Mucosa of descending colon (tissue), 3 donors: ENCODE measurements at regions not wholly inside any gene's neighbourhood (a gene's known extent, or its start where the extent isn't known, plus 50 kb on each side); places are given as distances from the start of the nearest gene placed in this dataset.

ENCODE experiments used
- ATAC-seq: fragments of 200-7000 bp; cut with Tn5 transposase; one replicate; pipeline ENCODE4 v1.9.1; 2020; ENCODE audit warnings: mild to moderate bottlenecking, moderate library complexity
- DNase-seq, 3 donors: peaks; one replicate each; pipeline ENCODE4 v3.0.0-alpha.2; 2020
- H3K36me3 ChIP-seq: fragments of 200-600 bp; one replicate; pipeline ENCODE4 v1.8.0; 2021; ENCODE audit warnings: low read depth, mild to moderate bottlenecking
- H3K4me1 ChIP-seq: fragments of 200-600 bp; one replicate; pipeline ENCODE4 v1.8.0; 2021; ENCODE audit warnings: low read depth, mild to moderate bottlenecking
- H3K4me3 ChIP-seq: fragments of 200-600 bp; one replicate; pipeline ENCODE4 v1.8.0; 2021; ENCODE audit warnings: mild to moderate bottlenecking
- H3K9me3 ChIP-seq: fragments of 200-600 bp; one replicate; pipeline ENCODE4 v1.8.0; 2021; ENCODE audit warnings: mild to moderate bottlenecking
- intact Hi-C, 2 donors: fragments of 100-400 bp; cut with DNase I in 1 of 2; cut with micrococcal nuclease in 1 of 2; formaldehyde crosslinking; loops; one replicate each; pipeline versions ENCODE4 v1.11.0 to v1.11.1; 2022; cut with DNase I, micrococcal nuclease
- TF ChIP-seq, protein P1 (sequence below): fragments of 200-600 bp; IDR thresholded peaks from one replicate; pipeline ENCODE4 v1.8.0; 2022; ENCODE audit warnings: antibody characterized with exemption, mild to moderate bottlenecking
- donor health status: DM: no; HTN: no; CAD: no; lungs with moderate emphysema.
- donor health status: DM: no; HTN: no; CAD: no.
- donor health status: DM: no; HTN: yes; CAD: no.

- DNase-seq (no peak), ATAC-seq (no peak)
- TF ChIP-seq, protein P1, sequence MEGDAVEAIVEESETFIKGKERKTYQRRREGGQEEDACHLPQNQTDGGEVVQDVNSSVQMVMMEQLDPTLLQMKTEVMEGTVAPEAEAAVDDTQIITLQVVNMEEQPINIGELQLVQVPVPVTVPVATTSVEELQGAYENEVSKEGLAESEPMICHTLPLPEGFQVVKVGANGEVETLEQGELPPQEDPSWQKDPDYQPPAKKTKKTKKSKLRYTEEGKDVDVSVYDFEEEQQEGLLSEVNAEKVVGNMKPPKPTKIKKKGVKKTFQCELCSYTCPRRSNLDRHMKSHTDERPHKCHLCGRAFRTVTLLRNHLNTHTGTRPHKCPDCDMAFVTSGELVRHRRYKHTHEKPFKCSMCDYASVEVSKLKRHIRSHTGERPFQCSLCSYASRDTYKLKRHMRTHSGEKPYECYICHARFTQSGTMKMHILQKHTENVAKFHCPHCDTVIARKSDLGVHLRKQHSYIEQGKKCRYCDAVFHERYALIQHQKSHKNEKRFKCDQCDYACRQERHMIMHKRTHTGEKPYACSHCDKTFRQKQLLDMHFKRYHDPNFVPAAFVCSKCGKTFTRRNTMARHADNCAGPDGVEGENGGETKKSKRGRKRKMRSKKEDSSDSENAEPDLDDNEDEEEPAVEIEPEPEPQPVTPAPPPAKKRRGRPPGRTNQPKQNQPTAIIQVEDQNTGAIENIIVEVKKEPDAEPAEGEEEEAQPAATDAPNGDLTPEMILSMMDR = no peak
- H3K36me3 ChIP-seq = no peaks in the 10 kb centered on the region
- intact Hi-C loops = no loop called here
- no peaks in the 10 kb centered on the region for H3K9me3 ChIP-seq
- H3K4me3 ChIP-seq = no peak overlapping the region
- H3K4me1 ChIP-seq = peaks cover 4% of the 10 kb centered on the region
Measured at GRCh38 chr1:56300836-56301235, 278.5 kb downstream of the PLPP3 start.

- intact Hi-C loops = no loop called here
- no peak for ATAC-seq
Measured at GRCh38 chr1:56298866-56299265, 280.5 kb downstream of the PLPP3 start.

DNA sequence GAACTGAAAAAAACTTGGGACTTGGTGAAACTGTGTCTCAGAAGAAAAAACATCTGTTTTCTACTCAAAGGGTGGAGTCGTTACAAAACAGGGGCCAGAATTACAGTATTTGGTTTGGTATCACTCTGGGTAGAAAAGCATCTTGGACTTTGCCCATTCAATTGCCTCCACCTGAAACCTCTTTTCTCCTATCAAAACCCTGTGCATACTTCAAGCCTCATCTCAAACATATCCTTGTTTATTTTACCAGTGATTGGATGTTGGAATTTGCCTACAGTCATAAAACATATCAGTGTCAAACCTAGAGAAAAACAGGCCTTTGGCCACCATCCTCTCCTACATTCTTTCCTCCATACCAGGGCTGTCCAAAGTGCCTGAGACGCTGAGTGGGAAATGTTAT is 281.5 kb downstream of the PLPP3 start:
- intact Hi-C loops = no loop called here
- Histone ChIP-seq H3K9me3 (no peaks in the 10 kb centered on the region), H3K4me1 (peaks cover 4% of the 10 kb centered on the region), H3K36me3 (no peaks in the 10 kb centered on the region), H3K4me3 (no peak overlapping the region)
- DNase-seq = no peak
- peak; percentile 62 for ATAC-seq
- TF ChIP-seq, protein P1 = no peak

More at GRCh38 chr1:56298866-56299265, 280.5 kb downstream of the PLPP3 start:
- DNase-seq = no peak
- TF ChIP-seq, protein P1 = no peak
- H3K4me3 ChIP-seq = no peak overlapping the region
- no peaks in the 10 kb centered on the region for H3K36me3 ChIP-seq
- H3K4me1 ChIP-seq = peaks cover 4% of the 10 kb centered on the region
- no peaks in the 10 kb centered on the region for H3K9me3 ChIP-seq

DNA sequence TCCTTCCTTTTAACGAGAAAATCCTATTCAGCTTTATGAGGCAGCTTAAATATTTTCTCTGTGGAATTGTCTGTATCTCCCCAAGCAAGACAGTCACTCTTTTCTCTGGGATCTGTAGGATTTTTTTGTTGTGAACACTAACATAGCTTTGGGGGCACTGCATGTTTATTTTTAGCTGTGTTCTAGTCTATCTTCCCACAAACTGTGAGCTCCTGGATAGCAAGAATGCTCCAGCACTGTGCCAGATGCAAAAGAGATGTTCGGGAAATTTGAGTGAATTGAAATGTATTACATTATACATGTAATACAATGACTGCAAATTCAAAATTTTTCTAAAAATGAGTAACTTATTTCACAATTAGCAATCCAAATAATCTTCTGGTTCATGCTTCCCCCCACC is 282.2 kb downstream of the PLPP3 start:
- TF ChIP-seq, protein P1 = no peak
- Histone ChIP-seq H3K4me1 (peaks cover 4% of the 10 kb centered on the region), H3K4me3 (no peak overlapping the region), H3K9me3 (no peaks in the 10 kb centered on the region), H3K36me3 (no peaks in the 10 kb centered on the region)
- no peak for DNase-seq
- intact Hi-C loops = no loop called here
- ATAC-seq = no peak

DNA sequence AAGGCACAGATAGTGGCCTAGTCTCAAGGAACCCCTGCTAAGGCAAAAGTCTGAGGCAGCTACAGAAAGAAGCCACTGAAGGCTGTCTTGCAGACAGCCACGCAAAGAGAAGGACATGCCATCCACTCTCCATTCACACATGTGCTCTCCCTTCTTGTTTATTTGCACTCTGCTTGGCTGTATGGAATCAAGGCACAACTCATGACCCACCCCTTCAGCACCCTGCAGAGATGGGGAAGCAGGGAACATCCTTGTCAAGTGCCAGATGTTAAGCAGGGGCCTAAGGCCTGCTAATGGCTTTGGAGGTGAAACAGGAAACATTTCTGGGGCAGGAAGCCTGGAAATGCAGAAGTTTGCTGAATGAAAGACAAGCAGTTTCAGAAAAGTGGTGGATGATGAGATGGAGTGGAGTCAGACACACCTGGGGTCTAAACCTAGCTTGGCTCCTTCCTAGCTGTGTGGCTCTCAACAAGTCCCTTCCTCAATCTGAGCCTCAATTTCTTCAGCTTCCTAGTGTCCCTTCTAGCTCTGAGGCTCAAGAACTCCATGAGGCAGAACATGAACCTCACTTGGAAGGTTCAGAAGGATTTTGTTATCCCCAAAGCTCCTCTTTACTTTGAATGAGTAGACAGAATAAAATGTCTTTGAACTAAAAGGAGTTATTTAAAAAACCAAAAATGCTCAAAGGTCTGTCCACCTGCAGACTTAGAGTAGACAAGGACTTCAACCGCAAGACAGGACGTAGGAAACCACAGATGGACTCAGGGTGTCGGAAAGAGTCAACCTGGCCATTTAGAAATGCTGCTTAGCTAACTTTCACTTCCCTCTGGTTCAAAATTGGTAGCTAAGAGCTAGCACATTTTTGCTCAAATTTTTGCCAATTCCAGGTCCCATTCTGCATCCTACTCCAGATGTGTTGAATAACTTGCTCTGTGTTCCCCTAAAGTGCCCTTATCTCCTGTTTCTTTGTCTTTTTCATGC is 283.1 kb downstream of the PLPP3 start:
- Histone ChIP-seq H3K4me1 (peaks cover 4% of the 10 kb centered on the region), H3K4me3 (no peak overlapping the region), H3K36me3 (no peaks in the 10 kb centered on the region), H3K9me3 (no peaks in the 10 kb centered on the region)
- ATAC-seq (no peak), DNase-seq (no peak)
- intact Hi-C loops = no loop called here
- TF ChIP-seq, protein P1 = no peak
